GM18907 (cell line): ENCODE measurements at regions not wholly inside any gene's neighbourhood (a gene's known extent, or its start where the extent isn't known, plus 50 kb on each side); places are given as distances from the start of the nearest gene placed in this dataset.

Experiments used
- ATAC-seq: cut with Tn5 transposase; IDR thresholded peaks from one replicate; pipeline ENCODE4 v1.9.1; 2021; ENCODE audit warnings: mild to moderate bottlenecking, moderate library complexity; ENCODE audit not compliant: unreplicated experiment

DNA sequence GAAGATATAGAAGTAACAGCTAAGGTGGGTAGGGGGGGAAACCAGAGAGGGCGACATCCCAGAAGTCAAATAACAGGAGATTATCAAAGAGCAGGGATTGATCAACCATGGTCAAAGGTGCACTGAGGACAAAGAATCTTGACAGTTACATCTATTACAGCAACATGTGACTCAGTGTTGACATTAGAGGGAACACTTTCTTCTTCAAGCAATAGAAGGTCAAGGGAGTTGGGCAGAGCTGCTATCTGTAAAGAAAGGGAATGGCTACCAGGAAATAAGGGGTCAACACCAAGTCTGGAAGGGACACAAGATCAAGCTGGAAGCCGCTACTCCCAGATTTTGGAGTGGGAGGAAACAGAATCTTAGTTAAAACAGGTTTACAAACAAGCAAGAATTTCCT lies 611.0 kb downstream of the TSN start:
- no peak for ATAC-seq

- ATAC-seq = no peak
Measured at GRCh38 chr2:122366969-122367645, 611.7 kb downstream of the TSN start.

DNA sequence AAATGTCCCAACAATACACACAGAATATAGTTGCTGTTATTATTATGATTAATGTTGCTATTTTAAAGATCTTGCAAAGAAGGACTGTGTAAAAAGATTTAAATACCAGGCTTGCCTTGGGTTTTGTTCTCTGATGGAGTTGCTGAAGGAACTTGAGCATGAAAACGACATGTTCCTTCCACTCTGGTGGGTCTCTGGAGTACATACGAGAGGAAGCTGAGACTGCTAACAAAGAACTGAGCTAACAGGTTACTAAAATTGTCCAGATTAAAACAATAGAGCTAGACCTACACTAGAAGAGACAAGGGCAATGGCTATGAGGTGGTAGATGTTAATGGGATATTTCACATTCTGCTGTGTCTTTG lies 612.2 kb downstream of the TSN start:
- no peak for ATAC-seq

GRCh38 chr2:122368576-122369243 lies 613.3 kb downstream of the TSN start:
- no peak for ATAC-seq

DNA sequence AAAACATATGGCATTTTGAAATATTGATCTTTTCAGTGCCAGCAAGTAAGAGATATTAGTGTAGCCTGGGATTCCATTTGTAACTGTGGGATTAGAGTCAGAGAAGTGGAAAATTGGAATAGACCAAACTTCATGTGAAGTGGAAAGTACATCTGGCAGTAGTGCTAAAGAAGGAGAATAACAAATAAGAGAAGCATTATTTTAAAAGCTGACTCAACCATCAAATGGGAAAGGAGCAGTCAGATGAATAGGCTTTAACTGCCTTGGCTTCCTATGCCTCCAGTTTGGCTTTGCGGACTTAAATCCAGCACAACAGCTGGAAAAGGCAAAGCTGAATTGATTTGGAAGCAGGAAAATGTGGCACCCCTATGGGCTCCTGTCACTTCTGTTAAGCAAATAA lies 623.1 kb downstream of the TSN start:
- ATAC-seq = no peak

DNA sequence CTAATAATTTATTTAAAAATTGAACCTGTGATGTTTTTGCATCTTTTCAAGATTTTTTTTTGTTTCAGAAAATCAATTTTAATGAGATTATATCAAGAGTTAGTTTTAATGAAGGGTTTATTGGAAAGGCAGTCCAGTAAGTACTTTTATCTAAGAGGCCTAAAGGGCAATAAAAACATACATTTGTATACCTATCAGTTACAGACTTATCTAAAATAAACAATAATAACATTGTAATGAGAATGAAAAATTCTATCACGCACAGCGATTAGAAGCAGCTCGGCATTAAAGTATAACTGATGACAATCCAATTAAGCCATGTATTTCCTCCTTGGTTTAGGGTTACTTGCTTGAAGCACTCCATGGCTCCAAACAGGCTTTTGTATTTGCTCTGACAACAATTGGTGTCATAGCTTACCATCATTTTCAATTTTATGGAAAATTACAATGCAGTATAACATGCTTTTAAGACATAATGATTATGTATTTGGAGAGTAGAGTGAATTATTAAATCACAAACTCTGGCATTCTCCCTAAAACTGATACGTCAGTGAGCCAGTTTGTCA lies 629.4 kb downstream of the TSN start:
- ATAC-seq = no peak

DNA sequence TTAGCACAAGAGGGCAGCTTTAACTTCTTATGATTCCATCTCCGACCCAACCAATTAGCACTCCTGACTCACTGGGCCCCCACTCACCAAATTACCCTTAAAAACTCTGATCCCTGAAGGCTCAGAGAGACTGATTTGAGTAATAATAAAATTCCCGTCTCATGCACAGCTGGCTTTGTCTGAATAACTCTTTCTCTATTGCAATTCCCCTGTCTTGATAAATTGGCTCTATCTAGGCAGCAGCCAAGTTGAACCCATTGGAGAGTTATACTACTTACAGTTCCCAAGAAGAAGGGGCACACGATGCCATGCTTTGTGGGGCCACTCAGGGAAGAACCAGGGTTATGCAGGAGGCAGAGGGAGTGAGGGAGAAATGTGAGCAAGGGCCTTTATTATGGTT lies 632.8 kb downstream of the TSN start:
- no peak for ATAC-seq

DNA sequence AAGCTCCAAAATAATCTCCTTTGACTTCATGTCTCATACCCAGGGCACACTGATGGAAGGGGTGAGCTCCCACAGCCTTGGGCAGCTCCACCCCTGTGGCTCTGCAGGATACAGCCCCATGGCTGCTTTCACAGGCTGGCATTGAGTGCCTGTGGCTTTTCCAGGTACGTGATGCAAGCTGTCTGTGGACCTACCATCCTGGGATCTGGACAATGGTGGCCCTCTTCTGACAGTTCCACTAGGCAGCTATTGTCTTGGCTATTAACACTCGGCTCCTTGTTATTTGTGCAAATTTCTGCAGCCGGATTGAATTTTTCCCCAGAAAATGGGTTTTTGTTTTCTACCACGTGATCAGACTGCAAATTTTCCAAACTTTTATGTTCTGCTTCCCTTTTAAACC lies 634.2 kb downstream of the TSN start:
- no peak for ATAC-seq

- no peak for ATAC-seq
Measured at GRCh38 chr2:122390406-122390805, 635.0 kb downstream of the TSN start.

DNA sequence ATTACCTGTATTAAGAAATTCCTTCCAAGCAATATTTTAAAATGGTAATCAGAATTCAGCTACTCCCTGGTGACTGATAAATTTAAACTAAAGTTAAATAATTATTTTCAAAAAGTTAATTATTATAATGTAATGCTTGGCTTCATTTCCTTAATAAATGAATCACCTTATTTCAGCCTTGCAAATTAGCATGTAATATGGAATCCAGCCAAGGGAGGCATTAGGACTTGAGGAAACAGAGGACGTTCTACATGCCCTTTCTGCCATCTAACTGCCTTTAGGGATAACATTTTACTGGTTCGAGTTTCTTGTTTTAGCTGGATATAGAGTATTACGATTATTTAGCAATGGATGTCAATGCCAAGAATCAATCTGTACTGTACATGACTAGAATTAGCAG lies 636.3 kb downstream of the TSN start:
- ATAC-seq = no peak

GRCh38 chr2:122395687-122396086 lies 640.2 kb downstream of the TSN start:
- ATAC-seq = no peak

DNA sequence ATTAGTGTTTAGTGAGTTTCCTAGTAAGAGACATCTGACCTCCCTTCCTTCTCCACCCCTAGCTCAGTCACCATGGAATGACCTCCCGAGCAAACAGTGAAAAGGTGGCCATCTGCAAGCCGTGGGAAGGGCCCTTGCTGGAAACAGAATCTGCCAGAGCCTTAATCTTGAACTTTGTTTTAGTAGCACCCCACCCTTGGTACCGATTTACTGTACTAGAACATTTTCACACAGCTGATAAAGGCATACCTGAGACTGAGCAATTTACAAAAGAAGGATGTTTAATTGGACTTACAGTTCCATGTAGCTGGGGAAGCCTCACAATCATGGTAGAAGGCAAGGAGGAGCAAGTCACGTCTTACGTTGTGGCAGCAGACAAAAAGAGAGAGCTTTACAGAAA lies 655.8 kb downstream of the TSN start:
- ATAC-seq = no peak

DNA sequence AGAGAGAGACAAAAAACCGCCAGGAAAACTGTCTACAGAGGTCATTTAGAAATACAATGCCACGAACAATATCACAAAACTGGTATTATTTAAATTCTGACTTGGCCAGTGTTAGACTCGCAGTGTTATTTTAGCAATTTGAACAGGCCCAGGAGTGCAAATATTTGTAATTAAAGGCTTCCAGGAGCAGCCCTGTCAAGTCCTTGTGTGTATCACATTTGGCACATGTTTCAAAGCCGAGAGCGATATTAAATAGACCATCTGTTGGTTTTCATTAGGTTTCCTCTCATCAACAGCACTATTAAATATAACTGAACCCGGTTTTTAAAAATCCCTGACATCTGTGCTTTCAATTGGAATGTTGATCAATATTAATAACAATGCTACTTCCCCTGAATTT lies 656.9 kb downstream of the TSN start:
- no peak for ATAC-seq

DNA sequence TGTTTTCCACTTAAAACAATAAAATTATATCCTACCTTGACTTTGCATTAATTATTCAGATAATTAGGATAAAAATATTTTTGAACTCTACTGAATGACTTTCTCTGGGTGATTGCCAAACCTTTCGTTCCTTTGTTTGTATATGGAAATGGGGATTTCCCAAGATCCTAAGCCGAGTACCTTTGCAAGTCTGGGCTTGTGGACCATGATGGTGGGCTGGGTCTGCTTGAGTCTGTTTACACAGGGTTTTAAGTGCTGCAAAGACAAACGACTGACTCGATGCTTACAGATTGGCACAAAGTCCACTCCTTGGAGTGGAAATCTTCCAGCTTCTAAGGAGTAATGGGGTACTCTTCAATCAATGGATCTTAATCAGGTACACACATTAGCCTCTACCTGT lies 659.5 kb downstream of the TSN start:
- no peak for ATAC-seq

- ATAC-seq = no peak
Measured at GRCh38 chr2:122417114-122417513, 661.7 kb downstream of the TSN start.

GRCh38 chr2:122421775-122422174 lies 666.3 kb downstream of the TSN start:
- no peak for ATAC-seq

GRCh38 chr2:122422384-122422991 lies 667.0 kb downstream of the TSN start:
- ATAC-seq = no peak

- ATAC-seq = no peak
Measured at GRCh38 chr2:122423934-122424333, 668.5 kb downstream of the TSN start.

- ATAC-seq = no peak
Measured at GRCh38 chr2:122433123-122433754, 677.8 kb downstream of the TSN start.

- no peak for ATAC-seq
Measured at GRCh38 chr2:122445003-122445402, 689.6 kb downstream of the TSN start.

DNA sequence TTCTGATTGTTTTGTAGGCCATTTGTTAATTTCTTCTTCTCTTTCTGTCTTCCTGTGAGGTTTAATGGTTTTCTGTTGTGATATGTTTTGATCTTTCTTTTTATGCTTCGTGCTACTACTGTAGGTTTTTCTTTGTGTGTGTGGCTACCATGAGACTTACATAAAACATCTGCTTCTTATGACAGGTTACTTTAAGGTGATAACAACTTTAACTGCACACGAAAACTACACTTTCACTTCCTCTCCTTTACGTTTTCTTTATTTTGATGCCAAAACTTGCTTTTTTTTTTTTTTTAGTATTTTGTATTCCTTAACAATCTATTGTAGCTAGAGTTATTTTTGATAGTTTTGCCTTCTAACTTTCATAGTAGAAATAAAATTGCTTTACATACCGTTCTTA lies 691.3 kb downstream of the TSN start:
- no peak for ATAC-seq

GRCh38 chr2:122447237-122447636 lies 691.8 kb downstream of the TSN start:
- ATAC-seq = no peak
